Fibroblast of mammary gland (primary cell): ENCODE measurements at regions not wholly inside any gene's neighbourhood (a gene's known extent, or its start where the extent isn't known, plus 50 kb on each side); places are given as distances from the start of the nearest gene placed in this dataset.

ENCODE experiments used
- DNase-seq: peaks from one replicate; pipeline ENCODE4 v3.0.0-alpha.2; 2010; ENCODE audit warnings: low read depth
- H3K4me3 ChIP-seq: 2 replicates; pipeline ENCODE4 v1.5.1; 2011; ENCODE audit warnings: low read depth, mild to moderate bottlenecking, low read length, moderate library complexity; ENCODE audit not compliant: control insufficient read depth
- TF ChIP-seq, protein P1 (sequence below): conservative IDR thresholded peaks from 2 replicates; pipeline ENCODE4 v1.5.1; 2011; ENCODE audit warnings: low read depth, low read length, inconsistent platforms; ENCODE audit not compliant: control insufficient read depth, insufficient read depth

DNA sequence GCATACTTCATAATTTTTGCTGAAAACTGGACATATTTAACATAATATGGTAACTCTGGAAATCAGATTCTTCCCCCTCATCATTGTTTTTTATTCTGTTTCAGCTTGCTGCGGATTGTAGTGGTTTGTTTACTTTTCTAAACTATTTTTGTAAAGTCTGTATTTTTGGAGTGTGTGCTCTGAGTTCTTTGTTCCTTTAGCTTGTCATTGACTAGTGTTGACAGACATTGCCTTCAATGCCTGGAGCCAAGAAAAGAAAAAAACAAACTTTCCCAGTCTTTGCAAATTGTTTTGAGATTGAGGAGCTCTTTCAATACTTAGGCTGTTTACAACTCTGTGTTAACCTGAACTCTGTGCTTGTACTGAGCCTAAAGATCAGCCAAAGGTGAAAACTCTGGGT lies 137.3 kb upstream of the CEP126 start:
- H3K4me3 ChIP-seq: no peak overlapping the region
- DNase-seq: no peak
- TF ChIP-seq, protein P1, sequence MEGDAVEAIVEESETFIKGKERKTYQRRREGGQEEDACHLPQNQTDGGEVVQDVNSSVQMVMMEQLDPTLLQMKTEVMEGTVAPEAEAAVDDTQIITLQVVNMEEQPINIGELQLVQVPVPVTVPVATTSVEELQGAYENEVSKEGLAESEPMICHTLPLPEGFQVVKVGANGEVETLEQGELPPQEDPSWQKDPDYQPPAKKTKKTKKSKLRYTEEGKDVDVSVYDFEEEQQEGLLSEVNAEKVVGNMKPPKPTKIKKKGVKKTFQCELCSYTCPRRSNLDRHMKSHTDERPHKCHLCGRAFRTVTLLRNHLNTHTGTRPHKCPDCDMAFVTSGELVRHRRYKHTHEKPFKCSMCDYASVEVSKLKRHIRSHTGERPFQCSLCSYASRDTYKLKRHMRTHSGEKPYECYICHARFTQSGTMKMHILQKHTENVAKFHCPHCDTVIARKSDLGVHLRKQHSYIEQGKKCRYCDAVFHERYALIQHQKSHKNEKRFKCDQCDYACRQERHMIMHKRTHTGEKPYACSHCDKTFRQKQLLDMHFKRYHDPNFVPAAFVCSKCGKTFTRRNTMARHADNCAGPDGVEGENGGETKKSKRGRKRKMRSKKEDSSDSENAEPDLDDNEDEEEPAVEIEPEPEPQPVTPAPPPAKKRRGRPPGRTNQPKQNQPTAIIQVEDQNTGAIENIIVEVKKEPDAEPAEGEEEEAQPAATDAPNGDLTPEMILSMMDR: no peak

DNA sequence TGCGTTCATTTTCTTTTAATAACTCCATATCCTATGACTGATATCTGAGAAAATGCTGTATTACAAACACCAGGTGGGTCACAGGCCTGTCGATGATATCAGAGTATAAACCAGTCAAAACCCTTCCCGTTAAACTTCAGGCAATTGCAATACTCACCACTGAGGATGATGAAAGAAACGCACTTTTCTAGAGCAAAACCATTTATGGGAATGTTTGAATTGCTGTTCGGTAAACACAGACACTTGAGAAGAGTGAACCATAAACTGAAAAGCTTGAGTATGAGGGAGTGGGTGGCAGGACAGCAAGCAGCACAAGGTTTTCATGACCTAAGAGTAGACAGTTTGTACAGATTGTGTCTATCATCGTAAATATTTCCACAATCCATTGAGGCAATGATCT lies 139.8 kb upstream of the CEP126 start:
- DNase-seq: no peak
- TF ChIP-seq, protein P1: no peak
- no peak overlapping the region for H3K4me3 ChIP-seq

DNA sequence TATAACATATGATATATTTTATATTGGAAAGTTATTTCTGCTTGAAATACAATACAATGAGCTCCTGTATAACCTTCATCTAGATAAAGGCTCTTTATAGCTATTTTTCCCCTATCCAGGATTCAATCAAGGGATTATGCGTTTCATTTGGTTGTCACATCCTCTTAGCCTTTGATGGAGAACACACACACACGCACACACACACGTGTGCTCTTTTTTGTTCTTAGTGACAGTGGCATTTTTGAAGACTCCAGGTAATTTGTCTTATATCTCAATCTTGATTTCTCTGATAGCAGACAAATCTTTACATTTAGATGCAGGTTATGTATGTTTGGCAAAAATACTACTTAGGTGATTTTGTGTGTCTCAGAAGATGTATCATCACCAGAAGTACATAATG lies 144.2 kb upstream of the CEP126 start:
- TF ChIP-seq, protein P1: no peak
- no peak for DNase-seq

DNA sequence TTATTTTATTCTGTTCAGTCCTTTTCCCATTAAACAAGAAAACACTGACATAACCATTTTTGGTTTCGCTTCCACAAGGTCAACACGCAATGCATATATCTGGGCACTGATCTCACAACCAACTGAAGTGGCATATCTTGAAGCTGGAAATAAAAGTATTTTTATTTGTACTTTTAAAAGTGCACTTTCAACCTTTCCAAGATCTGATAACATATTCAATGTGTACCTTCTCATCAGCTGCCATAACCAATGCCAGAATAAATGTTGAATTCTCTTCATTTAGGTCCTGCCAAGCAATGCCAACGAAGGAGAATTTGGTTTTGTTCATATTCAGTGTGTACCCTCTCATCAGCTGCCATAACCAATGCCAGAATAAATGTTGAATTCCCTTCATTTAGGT lies 148.9 kb upstream of the CEP126 start:
- DNase-seq: no peak
- H3K4me3 ChIP-seq: no peak overlapping the region
- TF ChIP-seq, protein P1: no peak

More for the DNA sequence above, 144.2 kb upstream of the CEP126 start:
- no peak overlapping the region for H3K4me3 ChIP-seq

DNA sequence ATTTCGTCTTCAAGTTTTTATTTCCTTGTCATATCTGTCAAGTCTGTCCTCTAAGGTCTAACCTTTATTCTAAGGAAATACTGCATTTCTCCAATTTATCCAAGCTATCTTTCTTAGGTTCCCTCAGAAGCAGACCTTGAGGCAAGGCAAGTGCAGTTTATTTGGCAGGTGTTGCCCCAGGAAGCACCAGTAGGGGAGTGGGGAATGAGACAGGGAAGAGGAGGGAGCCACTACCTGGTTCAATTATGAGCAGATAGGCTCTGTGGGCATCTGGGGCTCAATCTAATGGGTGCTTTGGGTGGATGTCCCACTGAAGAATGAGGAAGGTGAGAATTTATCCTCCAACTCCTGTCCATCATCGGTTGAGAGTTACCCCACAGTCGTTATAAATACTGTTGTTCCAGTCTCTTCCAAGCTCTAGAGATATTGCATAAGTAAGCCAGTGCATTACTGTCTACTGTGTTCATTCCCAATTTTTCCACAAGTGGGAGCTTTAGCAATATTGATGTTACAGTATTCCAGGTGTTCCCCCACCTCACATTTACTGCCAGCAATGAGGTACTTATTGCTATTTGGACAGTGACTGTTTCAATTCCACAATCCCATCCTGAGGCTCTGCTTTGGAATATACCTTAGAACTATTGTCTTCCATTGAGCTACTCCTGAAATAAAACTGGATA lies 154.9 kb upstream of the CEP126 start:
- H3K4me3 ChIP-seq: no peak overlapping the region
- TF ChIP-seq, protein P1: peak; percentile 40
- DNase-seq: peak; percentile 9

DNA sequence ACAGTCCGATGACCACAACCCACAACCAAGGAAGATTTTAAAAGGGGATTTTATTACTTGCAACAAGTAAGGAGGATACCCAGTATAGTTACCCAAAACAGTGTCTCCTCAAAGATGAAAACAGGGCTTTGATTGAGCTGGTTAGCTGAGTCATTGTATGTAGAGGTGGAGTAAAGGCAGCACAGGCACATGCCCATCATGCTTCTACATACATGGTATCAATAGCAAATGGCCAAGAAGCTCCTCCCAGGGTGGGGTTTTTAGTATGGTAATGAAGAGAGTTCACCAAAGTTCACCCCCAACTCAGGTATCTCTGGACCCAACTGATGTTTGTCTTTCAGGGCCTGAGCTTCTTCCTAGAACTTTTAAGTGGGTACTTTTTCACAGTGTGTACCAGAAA lies 157.1 kb upstream of the CEP126 start:
- H3K4me3 ChIP-seq: no peak overlapping the region
- no peak for DNase-seq
- TF ChIP-seq, protein P1: no peak
